D721Med (cell line): ENCODE measurements at regions not wholly inside any gene's neighbourhood (a gene's known extent, or its start where the extent isn't known, plus 50 kb on each side); places are given as distances from the start of the nearest gene placed in this dataset.

Source experiments
- DNase-seq: peaks from one replicate; pipeline ENCODE4 v3.0.0; 2011; ENCODE audit warnings: low spot score; ENCODE audit not compliant: insufficient read length
- FAIRE-seq: peaks from 2 replicates; lab custom pipeline; 2011; peaks lifted over from hg19 to GRCh38; lab: Jason Lieb, UNC
- CTCF ChIP-seq: IDR thresholded peaks from 2 replicates; pipeline ENCODE4 v1.5.1; 2012; ENCODE audit warnings: mild to moderate bottlenecking, control low read depth; ENCODE audit not compliant: insufficient read depth; ENCODE audit errors: missing control alignments

DNA sequence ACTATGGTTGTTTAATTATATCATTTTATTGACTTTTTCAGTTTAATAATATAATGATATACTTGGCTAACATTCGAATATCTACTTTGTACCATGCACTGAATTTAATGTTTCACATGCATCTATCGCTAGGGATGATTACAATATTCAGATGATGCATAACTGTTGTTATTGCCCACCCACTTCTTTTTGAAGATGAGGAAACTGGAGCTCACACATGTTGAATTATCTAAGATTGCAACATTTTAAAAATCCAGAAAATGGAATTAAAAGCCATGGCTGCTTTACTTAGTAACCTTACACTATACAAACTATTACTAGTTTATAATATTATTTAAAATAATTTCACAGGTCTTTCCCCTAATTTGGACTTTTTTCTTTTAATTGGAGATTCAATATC is 171.7 kb downstream of the TLR4 start:
- no peak for FAIRE-seq
- no peak for DNase-seq
- TF ChIP-seq CTCF: no peak

DNA sequence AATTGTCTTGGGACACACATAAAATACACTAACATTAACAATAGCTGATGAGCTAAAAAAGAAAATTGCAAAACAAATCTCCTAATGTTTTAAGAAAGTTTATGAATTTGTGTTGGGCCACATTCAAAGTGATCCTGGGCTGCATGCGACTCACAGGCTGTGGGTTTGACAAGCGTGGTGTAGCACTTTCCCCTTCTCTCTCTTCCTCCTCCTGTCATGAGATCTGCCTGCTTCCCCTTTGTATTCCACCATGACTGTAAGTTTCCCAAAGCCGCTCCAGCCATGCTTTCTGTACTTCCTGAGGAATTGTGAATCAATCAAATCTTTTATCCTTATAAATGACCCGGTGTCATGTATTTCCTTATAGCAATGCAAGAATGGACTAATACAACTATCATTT is 178.0 kb downstream of the TLR4 start:
- no peak for TF ChIP-seq CTCF
- FAIRE-seq: no peak
- no peak for DNase-seq

- DNase-seq: no peak
- no peak for TF ChIP-seq CTCF
- FAIRE-seq: no peak
Observed at GRCh38 chr9:117886616-117887015, 182.4 kb downstream of the TLR4 start.

DNA sequence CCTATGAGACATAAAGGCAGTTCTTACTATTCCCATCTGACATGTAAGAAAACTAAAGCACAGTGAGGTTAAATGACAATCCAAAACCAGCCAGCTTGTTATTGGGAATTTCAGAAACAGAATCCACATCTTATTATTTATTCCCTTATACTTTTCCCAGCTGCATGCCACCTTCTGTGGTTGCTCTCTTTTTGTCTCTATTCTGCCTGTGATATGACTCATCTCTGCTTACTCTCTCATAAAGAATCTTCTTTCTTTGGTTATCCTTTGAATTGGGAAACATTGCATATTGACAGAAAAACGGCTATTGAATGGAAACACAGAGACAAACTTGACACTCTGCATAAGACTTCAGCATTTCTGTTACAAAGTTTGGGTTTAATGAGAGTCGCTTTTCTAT is 183.2 kb downstream of the TLR4 start:
- DNase-seq (no peak), FAIRE-seq (no peak)
- no peak for TF ChIP-seq CTCF

GRCh38 chr9:117887941-117888340 is 183.7 kb downstream of the TLR4 start:
- no peak for TF ChIP-seq CTCF
- no peak for DNase-seq
- no peak for FAIRE-seq

- FAIRE-seq (no peak), DNase-seq (no peak)
- TF ChIP-seq CTCF: no peak
Observed at GRCh38 chr9:117903453-117903852, 199.2 kb downstream of the TLR4 start.

GRCh38 chr9:117906763-117907162 is 202.6 kb downstream of the TLR4 start:
- no peak for FAIRE-seq
- no peak for TF ChIP-seq CTCF
- DNase-seq: no peak
